ENCODE measurements at regions not wholly inside any gene's neighbourhood (a gene's known extent, or its start where the extent isn't known, plus 50 kb on each side); places are given as distances from the start of the nearest gene placed in this dataset.

DNA sequence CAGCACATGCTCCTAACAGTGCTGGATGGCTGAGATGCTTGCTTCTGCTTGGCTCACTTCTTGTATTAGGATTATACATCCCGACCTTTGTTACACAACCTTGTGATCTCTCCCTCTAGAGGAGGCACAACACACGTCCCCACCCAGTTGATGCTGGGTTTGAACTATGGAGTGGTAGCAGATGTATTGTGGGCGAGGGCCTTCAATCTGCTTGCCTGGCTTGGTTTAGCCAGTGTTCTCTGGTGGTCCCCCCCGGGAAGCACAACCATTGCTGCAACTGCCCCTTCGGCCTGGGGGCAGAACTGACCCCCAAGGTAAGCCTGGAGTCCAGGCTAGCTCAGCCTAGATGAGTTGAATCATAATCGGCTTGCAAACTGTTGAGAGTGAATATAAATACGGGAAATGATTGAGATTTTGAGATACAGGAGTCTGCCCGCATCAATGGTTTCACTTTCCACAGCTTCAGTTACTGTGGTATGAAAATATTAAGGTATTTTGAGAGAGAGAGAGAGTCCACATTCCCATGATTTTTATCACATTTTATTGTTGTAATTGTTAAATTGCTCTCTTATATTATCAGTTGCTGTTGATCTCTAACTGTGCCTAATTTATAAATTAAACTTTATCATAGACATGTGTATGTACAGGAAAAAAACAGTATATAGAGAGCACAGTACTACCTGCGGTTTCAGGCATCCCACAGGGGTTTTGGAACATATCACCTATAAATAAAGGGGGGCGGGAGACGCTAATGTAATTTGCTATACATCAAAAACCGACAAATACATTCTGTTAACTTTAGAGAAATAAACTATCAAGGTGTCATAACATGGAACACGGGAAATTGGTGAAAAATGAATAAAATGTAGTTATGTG lies 482.0 kb upstream of the B3GAT1 start:
- DNase-seq (no peak), ATAC-seq (no peak)
- intact Hi-C loops (cut with micrococcal nuclease) = no loop called here

DNA sequence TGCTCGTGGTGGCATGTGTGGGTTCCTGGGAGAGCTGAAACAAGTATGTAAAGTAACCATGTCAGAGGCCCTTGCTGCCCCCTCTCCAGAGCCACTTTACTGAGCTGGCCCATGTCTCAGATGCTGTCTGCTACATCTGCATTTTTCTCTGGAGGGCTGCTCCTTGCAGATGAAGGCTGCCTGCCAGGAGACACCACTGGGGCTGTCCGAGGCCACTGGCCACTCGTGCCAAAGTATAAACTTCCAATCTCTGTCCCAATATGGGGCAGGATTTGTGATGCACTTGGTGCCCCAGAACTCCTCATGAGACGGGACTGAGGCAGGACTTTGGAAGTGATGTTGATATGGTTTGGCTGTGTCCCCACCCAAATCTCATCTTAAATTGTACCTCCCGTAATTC lies 478.4 kb upstream of the B3GAT1 start:
- no peak for DNase-seq
- ATAC-seq = no peak
- intact Hi-C loops (cut with micrococcal nuclease) = no loop called here

DNA sequence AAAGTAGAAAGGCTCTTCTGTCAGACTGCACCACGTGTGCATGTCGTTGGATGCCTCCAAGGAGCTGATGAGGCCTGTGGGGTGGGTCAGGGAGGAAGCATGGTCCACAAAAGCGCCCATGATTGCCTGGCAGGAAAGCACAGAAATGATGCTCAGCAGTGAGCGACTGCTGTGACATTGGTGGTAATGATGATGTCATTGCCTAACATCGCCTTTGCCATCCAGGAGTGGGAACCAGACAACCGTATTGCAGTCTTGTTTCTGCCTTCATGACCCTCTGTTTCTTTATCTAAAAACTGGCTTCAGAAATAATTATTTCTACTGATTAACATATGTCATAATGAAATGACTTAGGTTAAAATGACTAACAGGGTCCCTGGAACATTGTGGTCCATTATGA lies 477.8 kb upstream of the B3GAT1 start:
- no peak for ATAC-seq
- DNase-seq = no peak

DNA sequence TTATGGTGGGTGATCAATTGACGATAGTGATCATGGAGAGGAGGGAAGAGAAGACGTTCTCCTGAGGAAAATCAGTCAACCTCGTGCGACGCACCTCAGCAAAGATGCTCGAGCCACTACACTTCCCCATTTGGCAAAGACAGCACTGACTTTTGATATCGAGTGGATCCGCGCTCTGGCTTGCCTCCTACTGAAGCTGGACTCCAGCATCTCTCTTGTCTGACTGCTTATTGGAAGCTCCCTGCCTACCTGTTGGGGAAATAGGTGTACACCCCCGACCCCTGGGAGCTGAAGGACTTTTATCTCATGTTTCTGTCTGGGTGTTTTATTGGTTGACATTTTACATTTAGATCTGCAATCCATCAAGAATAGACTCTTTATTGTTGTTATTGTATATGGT lies 476.8 kb upstream of the B3GAT1 start:
- ATAC-seq = no peak
- intact Hi-C loops (cut with micrococcal nuclease) = no loop called here
- no peak for DNase-seq

More for the DNA sequence above, 477.8 kb upstream of the B3GAT1 start:
- intact Hi-C loops (cut with micrococcal nuclease) = no loop called here

DNA sequence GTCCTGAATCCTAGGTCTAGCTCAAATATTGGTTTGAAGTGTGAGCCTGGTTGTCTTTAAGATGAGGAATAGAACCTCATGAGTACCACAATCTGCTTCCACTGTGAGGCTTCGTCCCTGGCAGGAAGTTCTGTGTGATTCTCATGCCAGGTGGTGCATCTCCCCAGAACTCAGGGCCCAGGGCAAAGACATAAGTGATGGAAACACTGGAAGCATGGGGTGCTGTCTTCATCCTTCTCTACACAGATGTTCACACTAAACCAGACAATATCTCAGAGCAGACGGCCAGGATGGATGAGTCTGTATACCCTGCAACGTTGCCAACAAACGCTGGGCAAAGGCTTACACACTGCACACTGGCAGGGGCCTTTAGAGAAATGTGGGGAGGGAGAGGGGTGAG lies 475.9 kb upstream of the B3GAT1 start:
- no peak for ATAC-seq
- DNase-seq = no peak
- intact Hi-C loops (cut with micrococcal nuclease) = no loop called here

DNA sequence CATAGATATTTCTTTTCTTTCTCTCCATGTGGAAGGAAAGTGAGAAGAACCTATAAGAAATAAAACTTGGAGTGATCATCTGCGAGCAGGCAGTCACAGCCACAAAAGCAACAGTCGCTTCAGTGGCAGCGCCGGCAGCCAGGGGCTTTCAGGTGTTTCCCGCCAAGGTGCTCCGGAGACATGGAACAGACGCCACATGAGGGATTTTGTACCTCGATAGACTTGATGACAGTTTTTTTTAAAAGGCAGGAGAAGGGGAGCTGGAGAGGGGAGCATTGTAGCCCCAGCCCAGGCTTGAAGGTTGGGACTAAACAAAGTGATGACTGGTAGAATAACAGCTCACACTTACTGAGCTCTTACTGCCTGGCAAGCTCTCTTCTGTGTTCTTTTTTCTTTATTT lies 471.4 kb upstream of the B3GAT1 start:
- intact Hi-C loops (cut with micrococcal nuclease) = no loop called here
- no peak for DNase-seq
- ATAC-seq = no peak

DNA sequence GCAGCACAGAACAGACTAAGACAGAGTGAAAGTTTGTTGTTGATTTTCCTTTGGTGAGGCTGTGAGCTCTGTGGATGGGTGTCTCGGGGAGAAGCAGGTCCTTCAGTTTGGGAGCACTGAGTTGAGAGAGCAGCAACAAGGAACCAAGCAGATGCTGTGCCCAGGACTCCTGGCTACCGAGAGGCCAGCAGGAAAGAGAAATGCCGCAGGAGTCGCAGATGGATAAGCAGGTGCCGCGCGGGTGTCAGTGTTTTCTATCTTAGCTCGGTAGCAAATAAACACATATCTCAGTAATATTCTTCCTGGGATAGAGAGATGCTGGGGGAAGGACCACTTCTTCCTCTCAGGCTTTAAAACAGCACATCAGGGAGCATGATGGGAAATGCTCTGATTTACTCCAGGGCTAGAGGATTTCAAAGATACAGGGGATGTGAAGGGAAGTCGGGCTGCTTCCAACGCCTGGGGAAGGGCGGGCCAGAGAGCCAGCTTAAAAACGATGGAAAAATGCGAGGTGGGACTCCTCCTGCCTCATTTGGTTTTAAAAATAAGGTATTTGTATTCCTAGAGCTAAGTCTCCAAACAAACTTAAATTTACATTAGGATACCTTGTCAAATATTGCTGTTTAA lies 470.7 kb upstream of the B3GAT1 start:
- ATAC-seq (no peak), DNase-seq (no peak)
- intact Hi-C loops (cut with micrococcal nuclease) = no loop called here

DNA sequence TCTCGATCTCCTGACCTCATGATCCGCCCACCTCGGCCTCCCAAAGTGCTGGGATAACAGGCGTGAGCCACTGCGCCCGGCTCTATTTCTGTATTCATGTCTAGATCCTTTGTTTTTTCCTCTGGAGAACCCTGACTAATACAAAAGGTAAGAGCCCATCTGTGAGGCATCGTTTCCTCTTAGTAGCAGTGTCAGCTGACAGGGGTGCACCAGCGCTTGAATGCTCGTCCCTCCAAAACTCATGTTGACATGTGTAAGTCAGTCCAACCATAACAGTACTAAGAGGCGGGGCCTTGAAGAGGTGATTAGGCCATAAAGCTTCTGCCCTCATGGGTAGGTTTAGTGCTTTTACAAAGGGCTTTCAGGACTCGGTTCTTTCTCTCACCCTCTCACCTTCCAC lies 470.1 kb upstream of the B3GAT1 start:
- intact Hi-C loops (cut with micrococcal nuclease) = no loop called here
- DNase-seq (no peak), ATAC-seq (no peak)

DNA sequence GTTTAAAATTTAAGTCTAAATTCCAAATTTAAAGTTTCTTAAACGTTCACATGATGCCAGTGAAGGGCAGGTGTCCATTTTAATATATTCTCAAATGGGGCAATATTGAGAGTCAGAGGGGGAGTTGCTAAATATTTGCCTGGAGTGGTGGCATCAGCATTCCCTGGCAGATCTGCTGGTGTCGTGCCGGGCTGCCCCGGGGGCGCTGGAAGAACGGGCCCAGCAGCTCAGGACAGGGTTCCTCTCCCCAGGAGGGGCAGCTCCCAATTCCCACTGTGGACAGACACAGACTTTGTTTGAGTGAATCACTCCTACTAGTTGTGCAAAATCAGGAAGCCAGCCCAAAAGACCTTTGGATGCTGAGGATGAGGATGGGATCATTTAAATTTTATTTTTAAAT lies 468.7 kb upstream of the B3GAT1 start:
- intact Hi-C loops (cut with micrococcal nuclease) = no loop called here
- DNase-seq (no peak), ATAC-seq (no peak)

DNA sequence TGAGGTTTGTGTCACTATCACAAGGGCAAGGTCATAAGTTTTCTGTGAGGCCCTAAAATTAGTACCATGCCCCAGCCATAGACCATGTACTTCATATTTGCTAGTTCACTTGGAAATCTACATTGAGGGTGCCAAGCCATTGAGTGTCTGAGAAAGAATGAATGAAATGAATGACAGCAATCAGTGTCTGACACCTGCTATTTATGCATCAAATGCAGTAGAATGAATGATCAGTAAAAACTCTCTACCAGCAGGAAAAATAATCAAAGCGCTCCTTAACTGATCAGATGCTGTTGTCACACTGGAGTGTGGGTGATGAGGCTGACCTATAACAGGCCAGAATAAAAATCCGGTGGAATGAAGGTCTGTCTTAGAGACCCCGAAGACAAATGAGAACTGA lies 467.9 kb upstream of the B3GAT1 start:
- intact Hi-C loops (cut with micrococcal nuclease) = no loop called here

DNA sequence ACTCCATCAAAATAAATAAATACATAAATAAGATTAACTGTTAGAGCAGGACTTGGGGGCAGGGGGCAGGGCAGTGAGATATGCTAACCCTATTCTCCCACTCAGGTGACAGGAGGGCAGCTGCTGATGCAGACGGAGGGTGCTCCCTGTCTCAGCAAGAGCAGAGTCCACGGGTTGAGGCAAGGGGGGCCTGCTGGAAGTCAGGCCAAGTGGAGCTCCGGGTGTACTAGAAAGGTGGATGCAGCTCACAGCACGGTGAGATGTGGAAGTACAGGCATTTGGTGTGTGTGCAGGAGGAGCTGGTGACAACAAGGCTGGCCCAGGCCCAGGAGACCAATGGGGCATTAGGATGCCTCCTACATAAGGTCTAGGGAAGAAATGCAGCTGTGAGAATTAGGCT lies 467.3 kb upstream of the B3GAT1 start:
- intact Hi-C loops (cut with micrococcal nuclease) = no loop called here
- ATAC-seq (no peak), DNase-seq (no peak)

More for the DNA sequence above, 467.9 kb upstream of the B3GAT1 start:
- ATAC-seq (no peak), DNase-seq (no peak)

DNA sequence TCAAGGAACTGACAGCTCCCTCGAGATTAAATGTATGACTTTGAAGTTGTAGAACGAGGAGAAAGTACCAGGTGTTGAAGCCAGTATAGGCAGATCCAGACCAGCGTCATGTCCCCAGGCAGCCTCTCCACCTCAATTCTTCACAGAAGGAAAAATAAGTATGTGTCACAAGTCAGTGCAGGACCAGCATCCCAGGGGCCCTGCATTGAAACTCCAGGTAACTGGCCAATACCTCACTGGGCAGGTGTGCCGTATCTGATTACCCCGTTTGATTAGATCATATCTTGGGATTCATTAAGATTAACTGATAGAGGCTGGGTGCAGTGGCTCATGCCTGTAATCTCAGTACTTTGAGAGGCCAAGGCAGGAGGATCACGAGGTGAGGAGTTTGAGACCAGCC lies 466.7 kb upstream of the B3GAT1 start:
- no peak for ATAC-seq
- intact Hi-C loops (cut with micrococcal nuclease) = no loop called here
- DNase-seq = no peak

DNA sequence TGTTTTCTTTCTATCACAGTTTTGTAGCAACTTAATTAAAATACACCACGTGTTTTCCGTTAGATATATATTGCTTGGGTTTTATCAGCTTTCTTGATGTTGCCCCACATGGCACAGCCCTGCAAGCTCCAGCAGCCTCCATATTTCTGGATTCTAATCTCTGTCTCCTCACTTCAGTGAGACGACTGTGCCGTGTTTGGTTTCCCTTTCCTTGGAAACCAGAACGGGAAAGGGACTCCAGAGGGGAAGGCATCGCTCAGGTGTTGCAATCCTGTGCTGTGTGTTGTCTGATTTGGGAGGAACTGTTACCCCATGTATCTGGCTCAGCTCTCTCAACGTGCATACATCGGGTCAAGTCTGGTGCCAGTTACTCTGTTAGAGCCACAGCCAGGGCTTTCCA lies 464.2 kb upstream of the B3GAT1 start:
- ATAC-seq (no peak), DNase-seq (no peak)
- intact Hi-C loops (cut with micrococcal nuclease) = no loop called here

DNA sequence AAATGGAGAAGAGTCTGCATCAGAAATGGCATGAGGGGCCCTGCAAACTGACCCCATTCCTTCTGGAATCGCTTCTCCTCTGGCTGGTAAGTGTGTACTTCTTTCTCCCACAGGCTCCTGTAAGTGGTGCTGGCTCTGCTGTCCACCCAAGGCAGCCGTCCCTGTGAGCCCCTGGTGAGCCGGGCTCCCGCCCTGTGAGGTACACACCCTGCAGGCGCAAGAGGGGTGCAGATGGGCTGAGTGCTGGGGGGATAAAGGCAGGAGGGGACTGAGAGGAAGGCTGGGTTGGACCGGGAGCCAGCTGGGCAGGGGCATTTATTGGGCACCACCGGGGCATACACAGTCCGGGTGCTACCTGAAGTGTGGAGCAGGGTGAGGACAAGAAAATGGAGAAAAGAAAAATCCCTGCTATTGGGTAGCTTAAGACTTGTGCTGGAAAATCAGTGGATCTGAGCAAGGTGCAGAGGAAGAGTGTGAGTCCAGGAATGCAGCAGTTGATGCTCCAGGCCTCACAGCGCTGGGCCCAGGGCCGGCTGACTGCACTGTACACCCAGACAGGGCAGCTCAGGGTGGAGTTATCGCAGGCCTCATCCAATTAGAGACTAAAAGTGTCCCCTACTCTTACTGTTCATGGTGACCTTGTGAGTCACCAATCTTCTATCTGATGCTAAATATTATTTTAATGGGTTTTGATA lies 455.1 kb upstream of the B3GAT1 start:
- intact Hi-C loops (cut with micrococcal nuclease) = no loop called here
- DNase-seq = no peak
- no peak for ATAC-seq

DNA sequence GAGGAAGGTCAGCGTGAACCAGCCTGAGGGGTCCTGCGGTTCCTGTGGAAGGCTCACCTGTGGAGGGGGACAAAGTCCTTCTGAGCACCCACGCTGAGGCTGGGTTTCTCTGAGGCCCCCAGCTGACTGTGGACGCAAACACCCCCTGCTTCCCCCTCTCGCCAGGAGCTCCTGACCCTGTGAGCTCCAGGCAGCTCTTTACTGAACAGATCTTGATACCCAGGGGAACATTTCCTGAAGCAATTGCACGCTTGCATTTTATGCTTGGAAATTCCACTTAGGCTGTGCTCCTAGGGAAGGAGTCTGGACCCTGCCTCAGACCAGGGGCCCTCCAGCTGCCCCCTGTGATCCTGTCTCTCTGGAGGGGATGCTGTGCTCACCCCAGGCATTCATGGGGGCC lies 454.2 kb upstream of the B3GAT1 start:
- intact Hi-C loops (cut with micrococcal nuclease) = no loop called here
- DNase-seq (no peak), ATAC-seq (no peak)

DNA sequence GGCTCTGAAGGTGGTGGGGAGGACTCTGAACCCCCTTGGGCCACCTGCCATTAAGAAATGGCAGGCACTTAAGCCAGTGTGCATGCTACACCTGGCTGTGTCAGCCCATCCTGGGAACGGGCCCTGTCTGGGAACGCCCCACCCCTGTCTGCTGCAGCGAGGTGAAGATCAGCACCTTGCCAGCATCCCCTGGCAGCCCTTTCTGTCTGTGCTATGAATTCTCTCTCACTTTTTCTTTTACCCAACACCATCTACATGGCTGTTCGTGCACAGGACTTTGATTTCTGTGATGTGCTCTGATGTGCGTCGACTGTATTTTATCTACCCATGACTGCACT lies 452.9 kb upstream of the B3GAT1 start:
- no peak for ATAC-seq
- no peak for DNase-seq
- intact Hi-C loops (cut with micrococcal nuclease) = no loop called here

DNA sequence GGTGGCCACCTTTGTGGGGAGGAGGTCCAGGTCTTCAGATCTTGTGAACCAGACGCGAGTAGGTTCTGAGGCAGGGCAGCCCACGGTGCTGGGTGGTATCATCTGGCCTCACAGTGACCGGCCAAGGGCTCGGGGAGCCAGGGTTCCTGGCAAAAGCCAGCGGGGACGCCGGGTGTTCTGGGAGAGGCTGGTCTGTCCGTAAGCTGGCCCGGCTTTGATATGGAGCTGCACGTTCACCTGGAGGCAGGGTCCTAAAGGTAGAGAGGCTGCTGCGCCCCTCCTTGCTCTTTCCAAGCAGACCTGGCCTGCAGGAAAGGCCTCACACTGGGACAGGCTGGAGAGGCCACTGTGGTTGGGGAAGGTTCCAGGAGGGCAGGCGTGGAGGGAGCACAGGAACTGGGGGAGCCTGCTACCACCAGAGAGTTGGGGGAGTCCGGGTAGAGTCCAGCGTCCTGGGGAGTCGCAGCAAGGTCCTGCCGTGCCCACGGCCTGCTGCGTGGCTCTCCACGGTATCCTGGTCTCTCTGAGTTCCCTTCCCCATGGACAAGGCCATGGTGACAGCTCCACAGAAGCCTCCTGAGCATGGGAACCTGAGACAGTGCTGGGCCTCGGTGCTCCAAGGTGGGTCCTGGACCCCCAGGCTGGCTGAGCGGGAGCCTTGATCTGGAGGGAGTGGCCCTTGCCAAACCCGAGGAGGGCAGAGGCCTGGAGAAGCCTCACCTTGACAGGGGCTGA lies 452.4 kb upstream of the B3GAT1 start:
- no peak for ATAC-seq
- intact Hi-C loops (cut with micrococcal nuclease) = no loop called here

DNA sequence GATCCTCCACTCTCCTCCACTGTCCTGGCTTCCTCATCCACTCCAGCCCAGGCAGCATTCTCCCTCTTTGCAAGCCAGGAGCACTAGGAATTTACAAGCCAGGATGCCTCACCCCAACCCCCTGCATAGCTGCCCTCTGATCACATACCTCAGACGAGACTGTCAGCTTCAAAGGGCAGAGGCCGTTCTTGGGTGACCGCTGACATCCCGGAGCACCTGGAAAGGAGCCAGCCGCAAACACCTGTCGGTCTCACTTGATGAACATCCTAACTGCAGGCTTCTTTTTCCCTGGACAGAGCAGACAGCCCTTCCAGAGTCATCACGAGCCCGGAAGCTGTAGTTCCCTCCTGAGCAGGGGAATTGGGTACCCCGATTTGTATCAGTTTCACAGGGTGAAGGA lies 451.3 kb upstream of the B3GAT1 start:
- ATAC-seq (no peak), DNase-seq (no peak)
- intact Hi-C loops (cut with micrococcal nuclease) = no loop called here

More for the DNA sequence above, 452.4 kb upstream of the B3GAT1 start:
- DNase-seq = no peak

DNA sequence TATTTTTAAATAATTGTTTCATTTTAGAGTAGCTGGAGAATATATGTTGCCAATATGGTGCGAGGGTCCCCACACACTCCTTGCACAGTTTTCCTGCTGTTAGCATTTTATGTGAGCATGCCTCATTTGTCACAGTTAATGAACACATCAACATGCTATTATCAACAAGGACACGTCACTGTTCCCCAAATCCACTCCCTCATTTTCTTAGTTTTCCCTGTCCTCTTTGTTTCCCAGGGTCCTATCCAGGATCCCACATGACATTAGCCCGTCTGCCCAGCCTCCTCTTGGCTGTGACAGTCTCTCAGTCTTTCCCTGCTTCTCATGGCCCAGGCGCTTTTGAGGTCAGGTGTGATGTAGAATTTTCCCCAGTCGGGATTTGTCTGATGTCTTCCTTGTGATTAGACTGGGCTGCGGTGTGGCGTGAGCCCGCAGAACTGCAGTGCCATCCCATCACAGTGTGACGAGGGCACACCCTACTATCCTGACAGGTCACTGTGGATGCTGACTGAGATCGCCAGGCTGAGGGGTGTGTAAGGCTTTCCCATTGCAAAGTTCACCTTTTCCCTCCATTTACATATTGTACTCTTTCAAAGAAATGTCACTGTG lies 450.6 kb upstream of the B3GAT1 start:
- ATAC-seq (no peak), DNase-seq (no peak)
- intact Hi-C loops (cut with micrococcal nuclease) = no loop called here

DNA sequence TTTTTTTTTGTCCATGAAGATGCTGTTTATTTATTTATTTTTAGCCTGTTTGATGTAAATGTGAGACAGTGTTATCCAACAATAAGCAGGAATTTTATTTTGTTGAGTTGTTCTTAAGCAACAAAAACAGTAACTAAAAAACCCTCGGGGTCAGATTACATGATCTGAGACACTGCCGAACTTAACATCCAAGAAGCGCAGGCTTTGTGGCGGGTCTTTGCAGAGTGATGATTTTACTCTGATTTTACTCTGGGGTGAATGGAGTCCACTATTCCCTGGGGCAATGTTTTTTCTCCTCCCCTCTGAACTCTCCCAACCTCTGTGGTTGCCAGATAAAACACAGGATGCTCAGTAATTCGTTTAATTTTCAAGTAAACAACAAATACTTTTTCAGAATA lies 450.1 kb upstream of the B3GAT1 start:
- no peak for DNase-seq
- no peak for ATAC-seq
- intact Hi-C loops (cut with micrococcal nuclease) = no loop called here
